ENCODE measurements at regions not wholly inside any gene's neighbourhood (a gene's known extent, or its start where the extent isn't known, plus 50 kb on each side); places are given as distances from the start of the nearest gene placed in this dataset.

- TF ChIP-seq CTCF (conservative IDR thresholded peaks at IDR 0.05 in 1 of 2, IDR thresholded peaks at IDR 0.05 in 1 of 2; ENCODE audit: extremely low read depth in 1 of 2, insufficient read depth in 1 of 2, low read depth in 1 of 2, low read length in 2 of 2) (no peak), EZH2 (IDR thresholded peaks at IDR 0.05; ENCODE audit: borderline replicate concordance, low read length) (no peak)
Observed at GRCh38 chr1:57590978-57591377, 167.1 kb upstream of the DAB1 start.

Data from mammary epithelial cell (primary cell).